Transverse colon (tissue), 4 donors: ENCODE measurements at regions not wholly inside any gene's neighbourhood (a gene's known extent, or its start where the extent isn't known, plus 50 kb on each side); places are given as distances from the start of the nearest gene placed in this dataset.

Experiments used
- CTCF ChIP-seq, 5 experiments: fragments of 200-600 bp in 3 of 5; fragments of 450-650 bp in 2 of 5; sonication (generic) in 3 of 5; IDR thresholded peaks; 1 replicate in 2 of 5; 2 replicates in 3 of 5; pipeline ENCODE4 v1.5.1; 2016 to 2017; ENCODE audit warnings: antibody characterized with exemption in 5 of 5, inconsistent platforms in 3 of 5, mild to moderate bottlenecking in 2 of 5, moderate library complexity in 1 of 5
- EP300 ChIP-seq: sonication (generic); formaldehyde crosslinking; IDR thresholded peaks from one replicate; pipeline ENCODE4 v1.6.1; 2017; ENCODE audit warnings: antibody characterized with exemption, low read depth
- POLR2A ChIP-seq: fragments of 450-650 bp; IDR thresholded peaks from one replicate; pipeline ENCODE4 v1.6.1; 2016; ENCODE audit warnings: antibody characterized with exemption, mild to moderate bottlenecking, moderate library complexity
- POLR2AphosphoS5 ChIP-seq, 3 donors: sonication (generic); formaldehyde crosslinking; IDR thresholded peaks; one replicate each; pipeline ENCODE4 v1.6.1; 2016; ENCODE audit warnings: antibody characterized with exemption in 3 of 3

- no peak for TF ChIP-seq EP300
- no peak for TF ChIP-seq CTCF (IDR thresholded peaks at IDR 0.05)
- TF ChIP-seq POLR2AphosphoS5 (IDR thresholded peaks at IDR 0.05): no peak
- TF ChIP-seq POLR2A: no peak
Observed at GRCh38 chr16:86070484-86070883, 171.5 kb downstream of the IRF8 start.
